Esophagus (tissue), 2 donors: ENCODE measurements at regions not wholly inside any gene's neighbourhood (a gene's known extent, or its start where the extent isn't known, plus 50 kb on each side); places are given as distances from the start of the nearest gene placed in this dataset.

Source experiments
- H3K27ac ChIP-seq, 2 donors: one replicate each; pipeline ENCODE4 v1.5.1; 2013; ENCODE audit warnings: low read depth in 2 of 2, mild to moderate bottlenecking in 2 of 2, inconsistent platforms in 1 of 2, low read length in 1 of 2, moderate library complexity in 1 of 2
- H3K27me3 ChIP-seq, 2 donors: one replicate each; pipeline ENCODE4 v1.6.1; 2013; ENCODE audit warnings: low read length in 2 of 2, control low read depth in 1 of 2, mild to moderate bottlenecking in 1 of 2; ENCODE audit not compliant: insufficient read depth in 2 of 2, control insufficient read depth in 1 of 2
- H3K36me3 ChIP-seq, 2 donors: one replicate each; pipeline ENCODE4 v1.6.1; 2013; ENCODE audit warnings: low read length in 1 of 2; ENCODE audit not compliant: control insufficient read depth in 2 of 2, insufficient read depth in 2 of 2
- H3K4me1 ChIP-seq, 2 donors: one replicate each; pipeline ENCODE4 v1.6.1; 2013; ENCODE audit warnings: low read length in 1 of 2; ENCODE audit not compliant: control insufficient read depth in 2 of 2, insufficient read depth in 2 of 2
- H3K4me3 ChIP-seq, 2 donors: one replicate each; pipeline ENCODE4 v1.5.1; 2013; ENCODE audit warnings: low read length in 2 of 2, mild to moderate bottlenecking in 2 of 2, low read depth in 1 of 2, moderate library complexity in 1 of 2
- H3K9me3 ChIP-seq, 2 donors: one replicate each; pipeline ENCODE4 v1.6.1; 2013; ENCODE audit warnings: mild to moderate bottlenecking in 2 of 2, low read depth in 1 of 2, low read length in 1 of 2, moderate library complexity in 1 of 2; ENCODE audit not compliant: control insufficient read depth in 2 of 2, insufficient read depth in 1 of 2
- WGBS, 2 donors: extraction: QIAGEN DNeasy Blood & Tissue Kit; methylation state at CpG; one replicate each; pipeline ENCODE4 v1.1.7; 2013; 5-methylcytosine and 5-hydroxymethylcytosine counted together
- donor health status: healthy with polysubstance abuse.
- donor health status: Bipolar disorder and iron deficiency.

- Histone ChIP-seq H3K27me3 (no peaks in the 10 kb centered on the region), H3K27ac (no peak overlapping the region), H3K4me1 (no peaks in the 10 kb centered on the region), H3K36me3 (no peaks in the 10 kb centered on the region), H3K9me3 (no peaks in the 10 kb centered on the region), H3K4me3 (no peak overlapping the region)
Measured at GRCh38 chr5:121704291-121704690, 147.4 kb upstream of the FTMT start.

- H3K4me1 ChIP-seq: no peaks in the 10 kb centered on the region
- H3K27ac ChIP-seq: no peak overlapping the region
- H3K27me3 ChIP-seq: no peaks in the 10 kb centered on the region
- no peaks in the 10 kb centered on the region for H3K36me3 ChIP-seq
- H3K4me3 ChIP-seq: no peak overlapping the region
- WGBS, 2 donors: 32 to 47% methylated on average over 2 of the region's 2 CpGs
- H3K9me3 ChIP-seq: no peaks in the 10 kb centered on the region
Measured at GRCh38 chr5:121706686-121707085, 145.0 kb upstream of the FTMT start.

GRCh38 chr5:121707178-121707577 is 144.5 kb upstream of the FTMT start:
- 73 to 79% methylated on average over 1 of the region's 1 CpG for WGBS, 2 donors
- Histone ChIP-seq H3K4me1 (no peaks in the 10 kb centered on the region), H3K9me3 (no peaks in the 10 kb centered on the region)

GRCh38 chr5:121711416-121711815 is 140.3 kb upstream of the FTMT start:
- H3K9me3 ChIP-seq: no peaks in the 10 kb centered on the region
- no peak overlapping the region for H3K27ac ChIP-seq
- no peaks in the 10 kb centered on the region for H3K27me3 ChIP-seq
- no peaks in the 10 kb centered on the region for H3K4me1 ChIP-seq
- H3K36me3 ChIP-seq: no peaks in the 10 kb centered on the region
- H3K4me3 ChIP-seq: no peak overlapping the region

More at GRCh38 chr5:121707178-121707577, 144.5 kb upstream of the FTMT start:
- Histone ChIP-seq H3K27ac (no peak overlapping the region), H3K4me3 (no peak overlapping the region), H3K36me3 (no peaks in the 10 kb centered on the region), H3K27me3 (no peaks in the 10 kb centered on the region)

- 69 to 71% methylated on average over 2 of the region's 2 CpGs for WGBS, 2 donors
- Histone ChIP-seq H3K9me3 (no peaks in the 10 kb centered on the region), H3K4me3 (no peak overlapping the region), H3K27me3 (no peaks in the 10 kb centered on the region), H3K36me3 (no peaks in the 10 kb centered on the region), H3K4me1 (no peaks in the 10 kb centered on the region), H3K27ac (no peak overlapping the region)
Measured at GRCh38 chr5:121719255-121719654, 132.4 kb upstream of the FTMT start.

GRCh38 chr5:121725450-121725849 is 126.2 kb upstream of the FTMT start:
- H3K27me3 ChIP-seq: no peaks in the 10 kb centered on the region
- H3K27ac ChIP-seq: peak overlapping the region in 1 of 2 donors; percentile 55
- no peak overlapping the region for H3K4me3 ChIP-seq
- 26 to 28% methylated on average over 1 of the region's 1 CpG for WGBS, 2 donors
- H3K4me1 ChIP-seq: peaks cover 4 to 8% of the 10 kb centered on the region in 2 donors
- peaks cover 0 to 2% of the 10 kb centered on the region in 2 donors for H3K9me3 ChIP-seq
- no peaks in the 10 kb centered on the region for H3K36me3 ChIP-seq

- no peaks in the 10 kb centered on the region for H3K27me3 ChIP-seq
- no peaks in the 10 kb centered on the region for H3K36me3 ChIP-seq
- no peak overlapping the region for H3K27ac ChIP-seq
- H3K4me3 ChIP-seq: no peak overlapping the region
- peaks cover 4 to 8% of the 10 kb centered on the region in 2 donors for H3K4me1 ChIP-seq
- H3K9me3 ChIP-seq: peaks cover 0 to 2% of the 10 kb centered on the region in 2 donors
- WGBS, 2 donors: 78 to 81% methylated on average over 8 of the region's 8 CpGs
Measured at GRCh38 chr5:121726991-121727390, 124.7 kb upstream of the FTMT start.

GRCh38 chr5:121731377-121731776 is 120.3 kb upstream of the FTMT start:
- WGBS, 2 donors: 51 to 54% methylated on average over 3 of the region's 3 CpGs
- Histone ChIP-seq H3K4me3 (no peak overlapping the region), H3K27ac (no peak overlapping the region), H3K4me1 (peaks cover 0 to 1% of the 10 kb centered on the region in 2 donors), H3K36me3 (no peaks in the 10 kb centered on the region), H3K27me3 (no peaks in the 10 kb centered on the region), H3K9me3 (peaks cover 0 to under 1% of the 10 kb centered on the region in 2 donors)

GRCh38 chr5:121735618-121736017 is 116.1 kb upstream of the FTMT start:
- H3K36me3 ChIP-seq: no peaks in the 10 kb centered on the region
- 76 to 83% methylated on average over 2 of the region's 2 CpGs for WGBS, 2 donors
- H3K27me3 ChIP-seq: no peaks in the 10 kb centered on the region
- H3K4me3 ChIP-seq: no peak overlapping the region
- no peak overlapping the region for H3K27ac ChIP-seq
- no peaks in the 10 kb centered on the region for H3K9me3 ChIP-seq
- no peaks in the 10 kb centered on the region for H3K4me1 ChIP-seq

GRCh38 chr5:121737120-121737519 is 114.6 kb upstream of the FTMT start:
- Histone ChIP-seq H3K36me3 (no peaks in the 10 kb centered on the region), H3K4me3 (no peak overlapping the region), H3K4me1 (no peaks in the 10 kb centered on the region), H3K27ac (no peak overlapping the region), H3K27me3 (no peaks in the 10 kb centered on the region), H3K9me3 (no peaks in the 10 kb centered on the region)
- 95% methylated on average over 2 of the region's 2 CpGs for WGBS, 2 donors
